GM12878 (cell line): ENCODE measurements at regions not wholly inside any gene's neighbourhood (a gene's known extent, or its start where the extent isn't known, plus 50 kb on each side); places are given as distances from the start of the nearest gene placed in this dataset.

ENCODE experiments used
- ATAC-seq: fragments of 200-7000 bp; cut with Tn5 transposase; 3 replicates; pipeline ENCODE4 v1.9.1; 2020; ENCODE audit warnings: mild to moderate bottlenecking, moderate library complexity
- BruUV-seq: library from RNA; stranded (reverse); fragments of 400-500 nt; replicated peaks from 2 replicates; lab custom pipeline; 2021; lab: Mats Ljungman, UMichigan
- CTCF ChIA-PET: fragments of 300-600 bp; sonication (Branson Sonifier 250); formaldehyde crosslinking; extraction: SDS; loops from one replicate; lab custom pipeline; 2021; ENCODE audit warnings: inconsistent platforms; lab: Yijun Ruan, JAX
- POLR2A ChIA-PET: fragments of 350-600 bp; formaldehyde crosslinking; extraction: SDS; loops from one replicate; lab custom pipeline; 2021; ENCODE audit warnings: inconsistent platforms; lab: Charles Lee
- RAD21 ChIA-PET: fragments of 300-600 bp; sonication (Branson Sonifier 250); formaldehyde crosslinking; loops from one replicate; lab custom pipeline; 2023; ENCODE audit warnings: antibody characterized with exemption; ENCODE audit not compliant: unreplicated experiment; lab: Charles Lee
- SMC1A ChIA-PET: fragments of 300-600 bp; sonication (Branson Sonifier 250); formaldehyde crosslinking; loops from one replicate; lab custom pipeline; 2023; ENCODE audit not compliant: unreplicated experiment, uncharacterized antibody; lab: Charles Lee
- DNase-seq: peaks from one replicate; pipeline ENCODE4 v3.0.0-alpha.2; 2011; ENCODE audit warnings: low read depth, low spot score
- FAIRE-seq: peaks from 3 replicates; lab custom pipeline; 2011; peaks lifted over from hg19 to GRCh38; lab: Jason Lieb, UNC
- H2AFZ ChIP-seq: 2 replicates; pipeline ENCODE4 v1.6.0; 2011; ENCODE audit warnings: low read depth, low read length, control low read depth; ENCODE audit not compliant: control insufficient read depth
- H3K27ac ChIP-seq: 2 replicates; pipeline ENCODE4 v1.5.1; 2011; ENCODE audit warnings: control low read depth; ENCODE audit not compliant: control insufficient read depth, insufficient read depth
- H3K27me3 ChIP-seq, 2 experiments: replicated peaks in 1 of 2; 2 replicates each; pipeline versions ENCODE4 v1.6.0 to v1.6.1; 2011; ENCODE audit warnings: low read length in 1 of 2; ENCODE audit not compliant: control insufficient read depth in 2 of 2, insufficient read depth in 2 of 2
- H3K36me3 ChIP-seq, 2 experiments: 2 replicates each; pipeline ENCODE4 v1.5.1; 2011; ENCODE audit warnings: low read length in 1 of 2; ENCODE audit not compliant: control insufficient read depth in 2 of 2, insufficient read depth in 2 of 2
- H3K4me1 ChIP-seq: 2 replicates; pipeline ENCODE4 v1.6.1; 2011; ENCODE audit warnings: mild to moderate bottlenecking, low read length, moderate library complexity, mixed read lengths; ENCODE audit not compliant: control insufficient read depth, insufficient read depth
- H3K4me2 ChIP-seq: 2 replicates; pipeline ENCODE4 v1.6.0; 2011; ENCODE audit warnings: control low read depth; ENCODE audit not compliant: control insufficient read depth, insufficient read depth
- H3K4me3 ChIP-seq: fragments of 200-600 bp; sonication (generic); 2 replicates; pipeline ENCODE4 v1.5.1; 2016
- H3K79me2 ChIP-seq: 2 replicates; pipeline ENCODE4 v1.6.0; 2011; ENCODE audit warnings: low read length; ENCODE audit not compliant: control insufficient read depth, insufficient read depth
- H3K9ac ChIP-seq: 2 replicates; pipeline ENCODE4 v1.8.0; 2011; ENCODE audit warnings: low read length, control low read depth, mixed read lengths; ENCODE audit not compliant: control insufficient read depth, insufficient read depth
- H3K9me3 ChIP-seq: replicated peaks from 3 replicates; pipeline ENCODE4 v1.5.1; 2011; ENCODE audit warnings: mild to moderate bottlenecking, low read length; ENCODE audit not compliant: control insufficient read depth, insufficient read depth
- H4K20me1 ChIP-seq: 2 replicates; pipeline ENCODE4 v1.6.0; 2011; ENCODE audit not compliant: control insufficient read depth, insufficient read depth
- CEBPB ChIP-seq, 2 experiments: fragments of 150-350 bp in 1 of 2; IDR thresholded peaks; 2 replicates each; pipeline ENCODE4 v1.6.1; 2012 to 2014; ENCODE audit warnings: low read depth in 2 of 2, low read length in 2 of 2, borderline replicate concordance in 1 of 2, inconsistent platforms in 1 of 2
- CHD1 ChIP-seq: IDR thresholded peaks from 2 replicates; pipeline ENCODE4 v1.6.1; 2012; ENCODE audit warnings: low read depth, low read length, improper control_type of control experiment
- FOS ChIP-seq: IDR thresholded peaks from 3 replicates; pipeline ENCODE4 v1.6.1; 2011; ENCODE audit warnings: borderline replicate concordance; ENCODE audit not compliant: insufficient read length; ENCODE audit errors: extremely low read depth
- HSF1 ChIP-seq: fragments of 150-350 bp; IDR thresholded peaks from 2 replicates; pipeline ENCODE4 v1.6.1; 2014; ENCODE audit warnings: mild to moderate bottlenecking, low read depth, low read length
- NR2C1 ChIP-seq: fragments of 450-650 bp; IDR thresholded peaks from 2 replicates; pipeline ENCODE4 v1.6.1; 2017; ENCODE audit warnings: antibody characterized with exemption, mild to moderate bottlenecking, moderate library complexity
- USF2 ChIP-seq: IDR thresholded peaks from 2 replicates; pipeline ENCODE4 v1.6.1; 2011; ENCODE audit warnings: low read depth, low read length, improper control_type of control experiment, borderline replicate concordance
- WRNIP1 ChIP-seq: IDR thresholded peaks from 2 replicates; pipeline ENCODE4 v1.6.1; 2011; ENCODE audit warnings: low read depth, low read length, improper control_type of control experiment, borderline replicate concordance
- ZBED1 ChIP-seq: IDR thresholded peaks from 2 replicates; pipeline ENCODE4 v1.6.1; 2016; ENCODE audit warnings: borderline replicate concordance
- ZNF384 ChIP-seq: IDR thresholded peaks from 2 replicates; pipeline ENCODE4 v1.6.1; 2012; ENCODE audit warnings: low read depth, mild to moderate bottlenecking, low read length, improper control_type of control experiment, borderline replicate concordance
- WGBS: methylation state at CpG from one replicate; pipeline ENCODE4 v1.1.6; 2016; ENCODE audit warnings: low lambda C conversion rate; ENCODE audit not compliant: insufficient replicate concordance, insufficient coverage; ENCODE audit errors: missing lambda C conversion rate; 5-methylcytosine and 5-hydroxymethylcytosine counted together
- in situ Hi-C: fragments of 300-500 bp; cut with MboI; formaldehyde crosslinking; loops from 9 replicates; pipeline ENCODE4 v1.14.3; 2018; ENCODE audit warnings: mixed read lengths
- intact Hi-C: fragments of 100-400 bp; cut with micrococcal nuclease; formaldehyde crosslinking; loops from one replicate; pipeline ENCODE4 v1.14.2; 2022; ENCODE audit not compliant: unreplicated experiment
- TF ChIP-seq, protein P1 (sequence below): IDR thresholded peaks from 2 replicates; pipeline ENCODE4 v1.6.1; 2012; ENCODE audit warnings: low read length, inconsistent platforms
- TF ChIP-seq, protein P2 (sequence below): fragments of 450-650 bp; formaldehyde crosslinking; IDR thresholded peaks from 2 replicates; pipeline ENCODE4 v1.4.0; 2022; ENCODE audit warnings: mild to moderate bottlenecking, moderate library complexity

- ChIA-PET CTCF (no interaction called here), SMC1A (interaction anchor here (1.4 kb wide), 1 partner anchor 14 kb away, joined by 4 read pairs; no protein-coding TSS in a partner anchor), POLR2A (no interaction called here), RAD21 (no interaction called here)
- Histone ChIP-seq H3K27me3 (no peaks in the 10 kb centered on the region), H3K4me3 (no peak overlapping the region), H3K9me3 (no peaks in the 10 kb centered on the region)
- no peak for DNase-seq
- in situ Hi-C loops = no loop called here
- TF ChIP-seq USF2 = no peak
- no peak for TF ChIP-seq ZNF384
- TF ChIP-seq NR2C1 = no peak
- no peak for TF ChIP-seq ZBED1
- TF ChIP-seq, all 136 proteins: peak for 0
- FAIRE-seq (no peak), ATAC-seq (no peak)
- H3K4me1 ChIP-seq = no peaks in the 10 kb centered on the region
- H2AFZ ChIP-seq = no peak overlapping the region
- no TSS peak for BruUV-seq
- no peaks in the 10 kb centered on the region for H3K36me3 ChIP-seq
- H4K20me1 ChIP-seq = no peaks in the 10 kb centered on the region
- H3K9ac ChIP-seq = no peak overlapping the region
- no peak overlapping the region for H3K27ac ChIP-seq
- no peak overlapping the region for H3K4me2 ChIP-seq
- intact Hi-C loops = no loop called here
- no peaks in the 10 kb centered on the region for H3K79me2 ChIP-seq
These were observed 1965.3 kb downstream of the ARAP2 start for GRCh38 chr4:34279011-34279410.

DNA sequence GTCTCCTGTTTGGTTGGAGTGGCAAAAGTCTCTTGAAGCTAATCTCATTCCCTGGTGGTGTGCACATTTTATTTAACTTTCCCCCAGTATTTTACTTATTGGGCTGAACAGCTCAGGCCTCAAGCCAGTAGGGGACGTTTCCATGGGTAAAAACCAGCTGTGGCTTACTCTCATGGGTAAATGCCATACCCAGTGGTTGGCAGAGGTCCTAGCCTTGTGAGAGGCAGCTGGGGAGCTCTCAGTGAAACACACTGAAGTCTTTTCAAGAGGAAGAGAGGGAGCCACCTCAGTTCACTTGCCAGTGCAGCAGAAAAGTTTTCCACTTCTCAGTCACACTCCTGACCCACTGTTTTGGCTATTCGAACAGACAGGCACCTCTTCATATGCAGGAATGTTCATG is 1964.2 kb downstream of the ARAP2 start:
- Histone ChIP-seq H3K36me3 (no peaks in the 10 kb centered on the region), H3K4me3 (no peak overlapping the region), H3K27me3 (no peaks in the 10 kb centered on the region), H4K20me1 (no peaks in the 10 kb centered on the region), H2AFZ (no peak overlapping the region), H3K27ac (no peak overlapping the region), H3K9me3 (no peaks in the 10 kb centered on the region), H3K9ac (no peak overlapping the region), H3K4me2 (no peak overlapping the region), H3K4me1 (no peaks in the 10 kb centered on the region), H3K79me2 (no peaks in the 10 kb centered on the region)
- ChIA-PET RAD21 (no interaction called here), SMC1A (interaction anchor here (1.4 kb wide), 1 partner anchor 13 kb away, joined by 4 read pairs; no protein-coding TSS in a partner anchor), POLR2A (no interaction called here), CTCF (no interaction called here)
- ATAC-seq (no peak), FAIRE-seq (no peak), DNase-seq (no peak)
- BruUV-seq = no TSS peak
- no peak for TF ChIP-seq CEBPB (IDR thresholded peaks at IDR 0.05; ENCODE audit: borderline replicate concordance in 1 of 2, low read depth in 2 of 2, low read length in 2 of 2)
- TF ChIP-seq CHD1 = no peak
- no peak for TF ChIP-seq FOS
- no peak for TF ChIP-seq HSF1
- TF ChIP-seq, protein P1, sequence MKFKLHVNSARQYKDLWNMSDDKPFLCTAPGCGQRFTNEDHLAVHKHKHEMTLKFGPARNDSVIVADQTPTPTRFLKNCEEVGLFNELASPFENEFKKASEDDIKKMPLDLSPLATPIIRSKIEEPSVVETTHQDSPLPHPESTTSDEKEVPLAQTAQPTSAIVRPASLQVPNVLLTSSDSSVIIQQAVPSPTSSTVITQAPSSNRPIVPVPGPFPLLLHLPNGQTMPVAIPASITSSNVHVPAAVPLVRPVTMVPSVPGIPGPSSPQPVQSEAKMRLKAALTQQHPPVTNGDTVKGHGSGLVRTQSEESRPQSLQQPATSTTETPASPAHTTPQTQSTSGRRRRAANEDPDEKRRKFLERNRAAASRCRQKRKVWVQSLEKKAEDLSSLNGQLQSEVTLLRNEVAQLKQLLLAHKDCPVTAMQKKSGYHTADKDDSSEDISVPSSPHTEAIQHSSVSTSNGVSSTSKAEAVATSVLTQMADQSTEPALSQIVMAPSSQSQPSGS = no peak
- TF ChIP-seq, protein P2, sequence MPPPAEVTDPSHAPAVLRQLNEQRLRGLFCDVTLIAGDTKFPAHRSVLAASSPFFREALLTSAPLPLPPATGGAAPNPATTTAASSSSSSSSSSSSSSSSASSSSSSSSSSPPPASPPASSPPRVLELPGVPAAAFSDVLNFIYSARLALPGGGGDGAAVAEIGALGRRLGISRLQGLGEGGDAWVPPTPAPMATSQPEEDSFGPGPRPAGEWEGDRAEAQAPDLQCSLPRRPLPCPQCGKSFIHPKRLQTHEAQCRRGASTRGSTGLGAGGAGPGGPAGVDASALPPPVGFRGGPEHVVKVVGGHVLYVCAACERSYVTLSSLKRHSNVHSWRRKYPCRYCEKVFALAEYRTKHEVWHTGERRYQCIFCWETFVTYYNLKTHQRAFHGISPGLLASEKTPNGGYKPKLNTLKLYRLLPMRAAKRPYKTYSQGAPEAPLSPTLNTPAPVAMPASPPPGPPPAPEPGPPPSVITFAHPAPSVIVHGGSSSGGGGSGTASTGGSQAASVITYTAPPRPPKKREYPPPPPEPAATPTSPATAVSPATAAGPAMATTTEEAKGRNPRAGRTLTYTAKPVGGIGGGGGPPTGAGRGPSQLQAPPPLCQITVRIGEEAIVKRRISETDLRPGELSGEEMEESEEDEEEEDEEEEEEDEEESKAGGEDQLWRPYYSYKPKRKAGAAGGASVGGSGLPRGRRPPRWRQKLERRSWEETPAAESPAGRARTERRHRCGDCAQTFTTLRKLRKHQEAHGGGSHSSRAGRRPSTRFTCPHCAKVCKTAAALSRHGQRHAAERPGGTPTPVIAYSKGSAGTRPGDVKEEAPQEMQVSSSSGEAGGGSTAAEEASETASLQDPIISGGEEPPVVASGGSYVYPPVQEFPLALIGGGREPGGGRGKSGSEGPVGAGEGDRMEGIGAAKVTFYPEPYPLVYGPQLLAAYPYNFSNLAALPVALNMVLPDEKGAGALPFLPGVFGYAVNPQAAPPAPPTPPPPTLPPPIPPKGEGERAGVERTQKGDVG = no peak
- no peak for TF ChIP-seq WRNIP1
- WGBS = 0% methylated on average over 2 of the region's 2 CpGs
- in situ Hi-C loops = no loop called here
- intact Hi-C loops = no loop called here
